NCI-H82 treated with DMSO at 0.1 percent for 48 hours (cell line): ENCODE measurements at regions not wholly inside any gene's neighbourhood (a gene's known extent, or its start where the extent isn't known, plus 50 kb on each side); places are given as distances from the start of the nearest gene placed in this dataset.

Experiments
- DNase-seq: peaks from one replicate; lab custom pipeline; 2025; ENCODE audit not compliant: unreplicated experiment; lab: John Stamatoyannopoulos, UW

DNA sequence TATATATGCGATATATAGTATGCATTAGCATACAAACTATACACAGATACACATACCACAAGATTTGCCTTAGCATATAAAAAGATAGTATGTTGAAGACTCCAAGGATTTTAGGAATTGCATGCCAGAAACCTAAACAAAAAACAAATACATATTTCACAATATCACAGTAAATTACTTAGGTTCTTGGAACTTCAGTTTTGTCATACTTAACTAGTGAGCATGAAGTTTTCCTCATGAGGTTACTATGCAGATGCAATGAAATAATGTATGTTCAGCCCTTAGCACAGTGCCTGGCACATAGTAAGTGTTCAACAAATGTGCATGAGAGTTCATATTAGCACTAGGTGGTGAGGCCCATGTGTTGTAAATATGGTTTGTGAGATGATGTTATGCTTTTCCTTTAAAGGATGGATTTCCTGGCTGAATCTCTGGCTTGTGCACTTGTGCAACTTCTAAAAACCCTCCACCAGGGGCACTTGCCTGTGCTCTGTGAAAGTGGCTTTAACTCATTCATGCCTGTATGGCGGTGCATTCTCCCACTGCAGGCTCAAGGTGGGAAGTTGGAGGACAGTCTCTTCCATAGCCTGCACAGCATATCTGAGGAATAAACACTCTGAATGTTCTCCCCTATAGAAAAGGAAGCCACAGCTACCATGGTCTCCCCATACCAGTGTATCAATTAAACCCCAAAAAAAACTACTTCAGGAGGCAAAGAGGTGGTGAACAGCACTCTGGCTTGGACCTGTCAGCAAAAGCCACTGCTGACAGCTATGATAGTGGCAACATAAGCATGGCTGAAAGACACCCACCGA is 624.1 kb upstream of the CDH4 start:
- DNase-seq: no peak

DNA sequence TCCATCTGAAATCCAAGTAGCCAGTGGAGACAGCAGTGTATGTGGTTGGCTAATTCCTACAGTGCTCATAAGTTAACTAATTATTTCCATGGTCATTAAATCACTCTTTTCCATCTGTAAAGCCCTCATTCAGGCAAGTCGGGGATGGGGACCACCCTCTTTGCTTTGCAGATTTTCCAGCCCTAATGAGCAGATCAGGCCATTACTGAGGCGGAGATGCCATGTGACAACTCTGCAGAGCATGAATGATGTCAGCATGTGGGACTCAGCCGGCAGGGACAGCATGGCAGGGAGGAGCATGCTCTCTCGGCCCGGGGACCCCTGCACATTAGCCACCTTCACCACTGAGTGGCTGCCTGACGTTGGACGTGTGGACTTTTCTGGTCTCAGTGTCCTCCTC is 623.3 kb upstream of the CDH4 start:
- DNase-seq: no peak

DNA sequence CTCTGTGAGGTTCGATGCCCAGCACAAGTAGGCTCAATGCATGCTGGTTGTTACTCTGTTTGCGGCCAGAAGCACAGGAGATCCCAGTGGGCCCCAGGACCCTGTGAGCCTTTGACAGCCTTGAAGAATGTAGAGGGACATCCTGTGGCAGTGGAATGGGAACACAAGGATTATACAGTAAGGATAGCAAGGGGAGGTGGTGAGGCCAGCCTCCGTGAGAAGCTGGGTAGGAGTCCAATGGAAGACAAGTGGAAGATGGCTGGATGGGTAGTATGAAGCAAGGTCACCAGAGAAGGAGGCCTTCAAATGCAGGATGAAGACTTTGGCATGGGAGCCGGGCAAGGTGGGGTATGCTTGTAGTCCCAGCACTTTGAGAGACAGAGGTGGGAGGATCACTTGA is 622.9 kb upstream of the CDH4 start:
- no peak for DNase-seq

DNA sequence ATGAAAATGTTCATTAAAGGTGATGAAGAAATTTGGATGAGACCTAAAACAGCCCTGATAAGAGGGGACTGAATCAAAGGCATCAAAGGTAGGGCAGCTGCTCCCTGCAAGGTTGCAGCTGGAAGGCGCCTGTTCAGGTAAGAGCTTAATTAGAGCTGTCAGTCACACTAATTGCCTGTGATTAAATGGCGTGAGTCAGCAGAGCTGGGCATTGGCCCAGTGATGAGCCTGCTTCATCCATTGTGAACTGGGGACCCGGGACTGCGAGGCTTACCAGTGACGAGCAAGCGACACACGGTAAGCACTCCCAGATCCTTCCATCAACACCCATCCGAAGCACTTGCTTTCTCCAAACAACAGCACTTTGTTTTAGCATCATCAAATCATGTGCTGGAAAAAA is 621.5 kb upstream of the CDH4 start:
- DNase-seq: peak; percentile 35

DNA sequence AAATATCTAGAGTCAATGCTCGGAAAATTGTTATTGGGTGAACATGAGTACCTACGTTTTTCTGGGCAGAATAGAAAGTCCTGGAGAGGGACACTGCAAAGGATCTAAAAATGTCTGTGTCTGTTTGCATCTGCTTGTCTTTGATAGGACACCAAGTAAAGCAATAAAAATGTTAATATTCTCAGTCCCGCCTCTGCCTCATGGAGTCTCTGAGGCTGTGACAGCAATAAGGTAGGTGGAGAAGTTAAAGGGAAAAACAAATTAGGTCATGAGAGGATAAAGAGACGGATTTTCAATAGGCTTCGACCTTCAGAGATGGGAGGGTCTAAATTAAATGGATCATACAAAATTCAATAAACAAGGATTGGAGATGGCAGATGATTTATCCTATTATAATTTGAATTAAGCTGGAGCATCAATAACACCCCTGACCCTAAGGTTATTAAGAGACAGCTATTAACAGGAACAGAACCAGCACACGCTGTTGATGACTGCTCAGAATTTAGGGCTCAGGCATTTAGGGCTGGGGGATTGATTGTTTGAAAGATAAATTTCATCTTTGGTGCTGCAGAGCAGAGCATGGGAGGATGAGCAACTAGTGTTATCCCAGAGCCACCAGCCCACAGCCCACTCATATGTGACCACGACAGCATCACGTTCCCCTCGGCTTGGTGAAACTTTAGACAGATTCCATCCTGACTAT is 620.3 kb upstream of the CDH4 start:
- DNase-seq: peak; percentile 68

DNA sequence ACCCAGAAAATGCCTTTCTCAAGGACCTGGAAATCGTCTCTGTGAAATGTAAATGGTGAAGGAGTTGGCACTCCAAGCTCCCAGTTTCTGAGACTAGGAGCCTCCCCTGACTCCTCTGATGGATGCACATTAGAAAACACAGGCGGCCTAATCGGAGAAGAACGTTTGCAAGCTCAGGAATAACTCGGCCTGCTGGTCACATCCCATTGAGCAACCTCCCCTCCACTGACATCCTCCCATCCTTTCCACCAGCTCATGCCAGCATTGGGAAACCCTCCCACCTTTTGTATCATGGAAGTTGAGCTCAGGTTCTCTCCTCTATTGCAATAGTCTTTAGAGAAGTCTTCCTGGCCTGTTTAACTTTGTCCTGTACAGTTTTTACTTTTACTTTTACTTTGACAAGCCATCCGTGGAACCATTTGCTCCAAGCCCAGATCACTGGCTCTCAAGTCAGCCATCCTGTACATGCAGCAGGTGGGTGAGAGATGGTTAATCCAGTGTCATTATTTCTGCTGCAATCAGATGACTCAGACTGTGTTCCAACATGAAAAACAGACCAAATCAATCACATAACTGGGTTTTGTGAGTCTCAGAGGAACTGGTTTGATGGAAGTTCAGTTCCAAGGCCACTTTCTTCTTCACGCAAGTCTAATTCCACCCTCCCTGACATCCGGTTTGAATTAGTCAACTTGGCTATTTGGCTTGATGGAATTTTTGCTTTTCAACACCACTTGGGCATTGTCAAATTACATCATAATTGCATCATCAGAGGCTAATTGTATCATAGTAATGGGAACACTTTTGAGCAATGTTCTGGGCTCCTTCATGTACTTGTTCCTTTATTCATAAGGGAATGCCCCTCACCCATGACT is 619.4 kb upstream of the CDH4 start:
- DNase-seq: no peak

GRCh38 chr20:60634491-60635172 is 617.4 kb upstream of the CDH4 start:
- no peak for DNase-seq

DNA sequence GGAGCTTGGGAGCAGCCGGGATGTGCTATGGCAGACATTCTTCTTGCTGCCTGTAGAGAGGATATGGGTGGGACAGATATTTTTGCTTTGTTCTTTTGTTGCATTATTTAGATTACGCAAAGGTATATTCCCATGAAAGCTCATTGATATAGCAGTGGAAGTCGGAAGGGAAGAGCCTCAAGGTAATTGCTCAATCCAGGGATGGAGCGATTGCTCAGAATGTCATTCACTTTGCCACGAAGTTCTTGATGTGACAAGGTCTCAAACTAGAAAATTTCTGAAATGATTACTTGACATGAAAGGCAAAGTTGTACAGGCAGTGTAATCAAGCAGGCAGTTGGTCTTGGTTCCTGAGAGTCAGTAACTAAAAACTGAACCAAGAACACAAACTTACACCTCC is 615.6 kb upstream of the CDH4 start:
- DNase-seq: no peak

- no peak for DNase-seq
These were observed 614.3 kb upstream of the CDH4 start for GRCh38 chr20:60637801-60638200.

DNA sequence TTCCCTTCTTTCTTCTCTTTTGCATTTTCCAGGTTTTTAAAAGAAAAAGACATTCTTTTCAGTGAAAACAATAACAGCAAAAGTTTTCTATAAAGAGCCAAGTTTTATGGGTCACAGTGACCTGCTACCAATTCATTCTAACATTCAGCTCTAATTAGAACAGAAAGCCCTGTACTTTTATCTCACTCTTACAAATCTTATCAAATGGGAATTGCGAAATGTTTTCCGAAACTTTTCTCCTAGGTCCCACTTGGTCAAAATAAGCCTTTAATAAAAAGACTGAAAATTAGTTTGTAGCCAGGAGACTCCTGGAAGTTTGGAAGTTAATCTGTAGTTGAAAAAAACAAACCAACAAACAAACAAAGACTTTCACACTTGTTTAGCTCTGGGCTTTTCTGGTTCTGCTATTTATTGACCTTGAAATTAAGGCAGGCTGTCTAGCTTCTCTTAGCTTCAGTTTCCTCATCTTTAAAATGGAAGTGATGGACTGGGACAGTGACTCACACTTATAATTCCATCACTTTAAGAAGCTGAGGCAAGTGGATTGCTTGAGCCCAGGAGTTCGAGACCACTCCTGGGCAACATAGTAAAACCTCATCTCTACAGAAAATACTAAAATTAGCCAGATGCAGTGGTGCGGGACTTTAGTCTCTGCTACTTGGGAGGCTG is 613.5 kb upstream of the CDH4 start:
- no peak for DNase-seq

DNA sequence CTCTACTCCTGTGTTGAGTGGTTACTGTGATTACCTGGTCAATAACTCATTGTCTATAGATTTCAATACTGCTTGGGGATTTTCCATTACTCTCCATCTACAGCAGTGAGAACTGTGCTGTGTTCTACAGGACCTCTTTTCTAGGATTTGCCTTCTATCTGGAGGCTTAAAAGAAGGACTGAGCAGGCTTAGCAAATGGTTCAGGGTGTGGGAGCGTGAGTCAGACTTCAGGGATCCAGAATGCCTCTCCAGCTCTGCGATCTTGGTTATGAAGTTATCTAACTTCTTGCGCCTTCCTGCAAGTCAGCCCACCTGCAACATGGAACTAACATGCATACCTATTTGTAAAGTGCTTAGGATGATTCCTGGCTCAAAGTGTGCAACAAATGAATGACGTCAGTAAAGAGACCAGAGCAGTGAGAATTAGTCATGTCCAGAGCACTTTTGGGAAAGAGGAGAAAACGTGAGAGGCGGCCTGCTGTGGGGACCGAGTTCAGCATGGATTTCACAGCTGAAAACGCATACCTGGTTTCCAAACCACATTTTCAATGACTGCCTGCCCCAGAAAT is 610.1 kb upstream of the CDH4 start:
- DNase-seq: no peak

- DNase-seq: no peak
These were observed 609.5 kb upstream of the CDH4 start for GRCh38 chr20:60642541-60642940.

GRCh38 chr20:60648556-60648955 is 603.5 kb upstream of the CDH4 start:
- DNase-seq: no peak

DNA sequence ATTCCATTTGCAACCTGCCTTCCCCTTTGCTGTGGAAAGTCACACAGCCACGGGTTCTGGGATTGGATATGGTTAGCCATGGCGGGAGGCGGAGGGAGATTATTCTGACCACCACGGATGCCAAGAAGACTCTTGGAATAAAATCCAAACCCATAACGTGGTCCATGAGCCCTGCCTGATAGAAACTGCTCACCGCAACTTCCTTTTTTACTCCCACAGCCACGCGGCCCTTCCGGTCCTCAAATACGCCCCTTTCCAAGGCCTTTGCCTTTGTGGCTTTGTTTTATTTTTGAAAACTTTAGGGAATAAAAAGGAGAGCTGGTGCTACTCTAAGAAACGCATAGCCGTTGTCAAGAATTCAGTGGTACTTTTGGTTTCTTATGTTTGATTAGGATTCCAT is 602.5 kb upstream of the CDH4 start:
- DNase-seq: no peak

DNA sequence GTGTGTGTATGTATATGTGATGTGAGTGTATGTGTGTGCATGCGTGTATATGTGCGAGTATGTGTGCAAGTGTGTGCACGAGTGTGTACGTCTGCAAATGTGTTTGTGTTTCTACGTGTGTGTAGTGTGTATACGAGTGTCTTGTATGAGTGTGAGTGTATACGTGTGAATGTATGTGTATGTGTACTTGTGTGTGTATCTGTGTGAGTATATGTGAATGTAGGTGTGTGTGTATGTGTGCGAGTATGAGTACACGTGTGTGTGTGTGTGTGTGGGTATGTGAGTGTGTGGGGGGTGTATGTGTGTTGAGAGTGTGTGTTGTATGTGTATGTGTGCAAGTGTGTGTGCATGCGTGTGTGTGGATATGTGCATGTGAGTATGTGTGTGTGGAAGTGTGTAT is 602.0 kb upstream of the CDH4 start:
- DNase-seq: no peak

GRCh38 chr20:60652046-60652445 is 600.0 kb upstream of the CDH4 start:
- no peak for DNase-seq

DNA sequence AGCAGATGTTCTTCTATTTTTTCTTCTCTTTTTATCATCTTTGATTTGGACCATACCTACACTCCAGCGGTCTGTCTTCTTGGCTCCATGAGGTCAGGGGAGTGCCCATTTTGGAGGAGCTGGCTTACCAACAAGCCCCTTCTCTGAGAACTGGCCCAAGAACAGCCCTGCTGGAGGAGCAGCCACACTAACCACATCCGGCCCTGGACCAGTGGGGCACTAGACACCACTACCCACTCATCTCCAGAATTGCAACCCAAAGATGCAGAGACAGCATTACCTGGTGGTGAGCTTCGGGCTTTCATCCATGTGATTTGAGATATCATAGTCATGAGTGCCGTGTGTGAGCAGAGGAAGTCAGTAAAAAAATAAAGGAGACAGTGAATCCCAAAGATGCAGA is 599.4 kb upstream of the CDH4 start:
- no peak for DNase-seq

DNA sequence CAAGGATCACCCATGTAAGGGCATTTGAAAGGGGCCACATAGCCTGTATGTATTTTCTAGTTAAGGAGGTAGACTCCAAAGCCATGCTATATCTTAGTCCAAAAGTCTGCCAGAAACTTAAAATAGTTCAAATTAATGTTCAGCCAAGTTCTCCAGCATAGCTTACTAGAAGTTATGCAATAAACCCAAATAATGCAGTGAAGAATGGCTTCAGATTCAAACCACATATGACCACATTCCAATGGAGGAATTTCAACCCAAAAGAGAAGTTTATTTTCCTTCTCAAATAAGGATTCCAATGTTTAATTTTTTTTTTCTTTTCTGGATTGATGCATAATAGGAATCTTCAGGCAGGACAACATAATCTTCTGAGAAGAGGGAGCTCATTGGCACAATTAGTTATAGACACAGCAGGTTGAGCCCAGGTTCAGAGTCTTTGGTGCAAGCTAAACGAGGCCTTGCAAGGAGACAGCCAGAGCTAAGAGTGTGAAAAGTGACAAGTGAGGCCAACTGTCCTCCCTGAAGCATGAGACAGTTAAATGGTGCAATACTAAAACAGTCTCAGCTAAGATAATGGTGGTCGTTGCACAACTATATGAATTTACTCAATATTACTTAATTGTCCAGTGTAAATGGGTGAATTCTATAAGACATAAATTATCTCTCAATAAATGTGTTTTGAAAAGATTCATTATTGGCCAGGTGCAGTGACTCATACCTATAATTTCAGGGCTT is 598.8 kb upstream of the CDH4 start:
- DNase-seq: no peak

GRCh38 chr20:60658681-60659080 is 593.4 kb upstream of the CDH4 start:
- DNase-seq: no peak

- DNase-seq: no peak
These were observed 592.8 kb upstream of the CDH4 start for GRCh38 chr20:60659240-60659639.
